ENCODE measurements at regions not wholly inside any gene's neighbourhood (a gene's known extent, or its start where the extent isn't known, plus 50 kb on each side); places are given as distances from the start of the nearest gene placed in this dataset.

DNA sequence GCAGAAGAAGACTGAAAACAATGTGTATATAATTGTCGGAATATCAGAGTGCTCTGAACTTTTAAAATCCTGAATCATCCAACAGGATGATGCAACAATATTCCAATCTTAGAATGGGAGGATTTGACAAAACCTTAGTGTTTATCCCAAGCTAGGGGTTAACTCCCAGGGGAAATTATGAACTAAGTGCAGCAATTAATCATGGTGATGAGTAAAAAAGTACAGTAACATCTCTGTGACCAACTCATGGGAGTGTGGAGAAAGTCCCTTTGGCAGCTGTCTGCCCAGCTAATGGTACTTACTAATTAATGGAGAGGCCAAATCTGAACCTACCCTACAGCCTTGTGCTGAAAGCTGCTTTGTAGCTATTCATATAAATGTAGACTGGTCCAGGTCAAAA, 257.6 kb upstream of the DDX53 start:
- H3K79me2 ChIP-seq (ENCODE audit: low read length) = no peaks in the 10 kb centered on the region
- no peaks in the 10 kb centered on the region for H4K20me1 ChIP-seq (ENCODE audit: insufficient read depth, low read length)
- DNase-seq = no peak

DNA sequence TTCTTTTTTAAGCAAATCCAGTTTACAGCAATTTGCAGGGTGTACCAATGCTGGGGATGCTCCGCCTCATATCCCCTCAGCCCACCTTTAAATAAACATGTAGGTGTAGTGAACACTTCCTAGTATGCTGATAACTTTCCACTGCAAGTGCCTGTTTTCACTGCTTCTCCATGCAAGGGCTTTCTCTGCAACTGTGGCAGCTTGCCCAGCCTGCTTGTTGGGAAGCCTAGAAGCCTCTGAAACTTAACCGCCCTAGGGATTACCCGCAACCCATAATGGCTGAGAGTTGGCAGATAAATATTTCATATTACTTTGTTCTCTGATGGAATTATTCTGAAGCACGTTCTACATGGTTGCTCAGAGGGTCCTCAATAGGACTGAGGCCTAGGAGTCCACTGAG, 253.7 kb upstream of the DDX53 start:
- Histone ChIP-seq H3K4me1 (ENCODE audit: low read length) (no peaks in the 10 kb centered on the region), H3F3A (ENCODE audit: insufficient read depth, low read length) (no peaks in the 10 kb centered on the region), H3K4me2 (ENCODE audit: low read depth, low read length) (no peak overlapping the region), H3K4me3 (ENCODE audit: low read length) (no peak overlapping the region), H3K36me3 (replicated peaks; ENCODE audit: insufficient read depth, low read length) (no peaks in the 10 kb centered on the region), H4K20me1 (ENCODE audit: insufficient read depth, low read length) (no peaks in the 10 kb centered on the region), H3K9ac (ENCODE audit: low read length) (no peak overlapping the region), H3K27me3 (replicated peaks; ENCODE audit: insufficient read depth, low read length) (no peaks in the 10 kb centered on the region), H2AFZ (ENCODE audit: low read length) (no peak overlapping the region), H3K9me3 (replicated peaks; ENCODE audit: insufficient read depth, low read length) (no peaks in the 10 kb centered on the region), H3K27ac (ENCODE audit: low read length) (no peak overlapping the region), H3K9me2 (replicated peaks; ENCODE audit: insufficient read depth, low read length) (no peaks in the 10 kb centered on the region), H3K79me2 (ENCODE audit: low read length) (no peaks in the 10 kb centered on the region)
- DNase-seq = no peak
- no peak for TF ChIP-seq EZH2phosphoT487 (IDR thresholded peaks at IDR 0.05; ENCODE audit: low read length)
- TF ChIP-seq, protein P1, sequence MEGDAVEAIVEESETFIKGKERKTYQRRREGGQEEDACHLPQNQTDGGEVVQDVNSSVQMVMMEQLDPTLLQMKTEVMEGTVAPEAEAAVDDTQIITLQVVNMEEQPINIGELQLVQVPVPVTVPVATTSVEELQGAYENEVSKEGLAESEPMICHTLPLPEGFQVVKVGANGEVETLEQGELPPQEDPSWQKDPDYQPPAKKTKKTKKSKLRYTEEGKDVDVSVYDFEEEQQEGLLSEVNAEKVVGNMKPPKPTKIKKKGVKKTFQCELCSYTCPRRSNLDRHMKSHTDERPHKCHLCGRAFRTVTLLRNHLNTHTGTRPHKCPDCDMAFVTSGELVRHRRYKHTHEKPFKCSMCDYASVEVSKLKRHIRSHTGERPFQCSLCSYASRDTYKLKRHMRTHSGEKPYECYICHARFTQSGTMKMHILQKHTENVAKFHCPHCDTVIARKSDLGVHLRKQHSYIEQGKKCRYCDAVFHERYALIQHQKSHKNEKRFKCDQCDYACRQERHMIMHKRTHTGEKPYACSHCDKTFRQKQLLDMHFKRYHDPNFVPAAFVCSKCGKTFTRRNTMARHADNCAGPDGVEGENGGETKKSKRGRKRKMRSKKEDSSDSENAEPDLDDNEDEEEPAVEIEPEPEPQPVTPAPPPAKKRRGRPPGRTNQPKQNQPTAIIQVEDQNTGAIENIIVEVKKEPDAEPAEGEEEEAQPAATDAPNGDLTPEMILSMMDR (IDR thresholded peaks at IDR 0.05; ENCODE audit: low read length) = no peak
- TF ChIP-seq EZH2 (optimal IDR thresholded peaks at IDR 0.05; ENCODE audit: low read depth, low read length) = no peak

More for the DNA sequence above, 257.6 kb upstream of the DDX53 start:
- Histone ChIP-seq H3K9me3 (replicated peaks; ENCODE audit: insufficient read depth, low read length) (no peaks in the 10 kb centered on the region), H3K27me3 (replicated peaks; ENCODE audit: insufficient read depth, low read length) (no peaks in the 10 kb centered on the region), H3F3A (ENCODE audit: insufficient read depth, low read length) (no peaks in the 10 kb centered on the region), H3K4me2 (ENCODE audit: low read depth, low read length) (no peak overlapping the region), H2AFZ (ENCODE audit: low read length) (no peak overlapping the region), H3K4me1 (ENCODE audit: low read length) (no peaks in the 10 kb centered on the region), H3K9me2 (replicated peaks; ENCODE audit: insufficient read depth, low read length) (no peaks in the 10 kb centered on the region), H3K4me3 (ENCODE audit: low read length) (no peak overlapping the region), H3K9ac (ENCODE audit: low read length) (no peak overlapping the region), H3K27ac (ENCODE audit: low read length) (no peak overlapping the region), H3K36me3 (replicated peaks; ENCODE audit: insufficient read depth, low read length) (no peaks in the 10 kb centered on the region)
- no peak for TF ChIP-seq EZH2phosphoT487 (IDR thresholded peaks at IDR 0.05; ENCODE audit: low read length)
- TF ChIP-seq, protein P1 (IDR thresholded peaks at IDR 0.05; ENCODE audit: low read length) = no peak
- TF ChIP-seq EZH2 (optimal IDR thresholded peaks at IDR 0.05; ENCODE audit: low read depth, low read length) = no peak

DNA sequence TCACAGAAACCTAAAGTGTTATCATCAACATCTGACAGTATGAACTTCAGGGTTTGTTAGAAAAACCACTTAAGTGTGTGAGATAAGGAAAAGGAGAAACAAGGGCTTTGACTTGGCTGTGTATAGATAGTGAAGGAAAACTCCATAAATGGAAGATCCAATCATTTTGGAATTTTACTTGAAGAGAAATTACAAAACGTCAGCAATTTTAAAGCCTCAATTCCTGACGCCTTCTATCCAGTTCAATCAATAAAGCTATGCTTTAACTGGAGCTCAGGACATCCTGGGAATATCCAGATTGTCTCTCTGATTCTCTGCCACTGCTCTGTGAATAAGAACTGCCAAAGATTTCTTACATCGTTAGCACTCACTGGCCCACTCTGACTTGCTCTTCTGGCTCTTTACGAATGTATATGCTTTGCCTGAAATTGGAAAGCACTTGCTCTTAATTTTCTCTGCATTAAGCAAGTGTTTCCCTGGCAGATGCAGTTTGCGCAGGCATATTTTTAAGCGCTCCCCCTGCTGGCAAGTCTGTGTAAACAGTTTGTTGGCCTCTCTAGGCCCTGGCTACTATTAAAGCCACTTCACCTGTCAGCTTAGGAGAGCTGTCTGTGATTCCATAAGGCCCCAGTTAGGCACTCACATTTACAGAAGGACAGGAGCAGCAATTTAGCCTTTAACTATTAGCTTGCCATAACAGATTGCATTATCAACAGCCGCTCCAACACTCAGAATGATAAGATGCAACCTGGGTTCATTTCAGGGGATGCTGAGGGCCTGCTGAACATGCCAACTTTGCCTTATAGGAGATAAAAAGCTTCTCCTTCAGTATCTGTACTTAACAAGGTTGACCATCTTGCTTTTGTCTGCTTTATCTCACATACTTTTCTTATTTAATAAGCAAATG, 251.4 kb upstream of the DDX53 start:
- H3K4me1 ChIP-seq (ENCODE audit: low read length) = no peaks in the 10 kb centered on the region
- H3K4me3 ChIP-seq (ENCODE audit: low read length) = no peak overlapping the region
- H3K36me3 ChIP-seq (replicated peaks; ENCODE audit: insufficient read depth, low read length) = no peaks in the 10 kb centered on the region
- H3K9me2 ChIP-seq (replicated peaks; ENCODE audit: insufficient read depth, low read length) = no peaks in the 10 kb centered on the region
- H4K20me1 ChIP-seq (ENCODE audit: insufficient read depth, low read length) = no peaks in the 10 kb centered on the region
- H3K79me2 ChIP-seq (ENCODE audit: low read length) = no peaks in the 10 kb centered on the region
- TF ChIP-seq EZH2phosphoT487 (IDR thresholded peaks at IDR 0.05; ENCODE audit: low read length) = no peak
- TF ChIP-seq EZH2 (optimal IDR thresholded peaks at IDR 0.05; ENCODE audit: low read depth, low read length) = no peak
- TF ChIP-seq, protein P1 (IDR thresholded peaks at IDR 0.05; ENCODE audit: low read length) = peak; percentile 64
- no peak overlapping the region for H3K9ac ChIP-seq (ENCODE audit: low read length)
- no peaks in the 10 kb centered on the region for H3K27me3 ChIP-seq (replicated peaks; ENCODE audit: insufficient read depth, low read length)
- H2AFZ ChIP-seq (ENCODE audit: low read length) = no peak overlapping the region
- H3K27ac ChIP-seq (ENCODE audit: low read length) = no peak overlapping the region
- DNase-seq = peak; percentile 37
- no peaks in the 10 kb centered on the region for H3F3A ChIP-seq (ENCODE audit: insufficient read depth, low read length)
- H3K4me2 ChIP-seq (ENCODE audit: low read depth, low read length) = no peak overlapping the region
- no peaks in the 10 kb centered on the region for H3K9me3 ChIP-seq (replicated peaks; ENCODE audit: insufficient read depth, low read length)

All from MM.1S (cell line).